Bronchial epithelial cell (primary cell): ENCODE measurements at regions not wholly inside any gene's neighbourhood (a gene's known extent, or its start where the extent isn't known, plus 50 kb on each side); places are given as distances from the start of the nearest gene placed in this dataset.

ENCODE experiments used
- DNase-seq: peaks from one replicate; pipeline ENCODE4 v3.0.0-alpha.2; 2010; ENCODE audit warnings: low read depth
- FAIRE-seq: peaks from 2 replicates; lab custom pipeline; 2011; peaks lifted over from hg19 to GRCh38; lab: Jason Lieb, UNC
- H3K27me3 ChIP-seq: 2 replicates; pipeline ENCODE4 v1.5.1; 2011; ENCODE audit warnings: low read length; ENCODE audit not compliant: control insufficient read depth, insufficient read depth
- H3K36me3 ChIP-seq: 2 replicates; pipeline ENCODE4 v1.5.1; 2011; ENCODE audit warnings: low read length; ENCODE audit not compliant: control insufficient read depth, insufficient read depth
- H3K4me3 ChIP-seq: 2 replicates; pipeline ENCODE4 v1.5.1; 2011; ENCODE audit warnings: mild to moderate bottlenecking, low read depth, low read length, control low read depth
- CTCF ChIP-seq: IDR thresholded peaks from 2 replicates; pipeline ENCODE4 v1.5.1; 2011; ENCODE audit warnings: mild to moderate bottlenecking, moderate library complexity, low read length, control low read depth, inconsistent platforms; ENCODE audit not compliant: insufficient read depth, severe bottlenecking

DNA sequence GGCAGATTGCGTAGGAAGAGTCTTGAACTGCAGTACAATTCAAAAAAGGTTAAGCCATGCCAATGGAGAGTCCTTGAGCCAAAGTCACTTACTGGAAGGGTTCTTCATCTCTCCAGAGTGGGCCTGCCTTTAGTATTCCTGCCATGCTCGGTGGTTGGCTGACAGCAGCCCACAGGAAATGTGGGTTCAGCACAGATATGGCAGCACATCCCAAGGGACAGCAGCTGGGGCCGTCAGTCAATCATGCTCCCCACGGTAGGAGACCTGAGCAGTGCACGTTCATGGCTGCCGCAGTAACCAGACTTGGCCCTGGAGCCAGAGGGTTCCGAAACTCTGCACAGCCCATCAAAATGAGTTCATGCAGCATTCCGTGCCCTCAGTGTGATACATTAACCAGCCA lies 63.6 kb upstream of the SIRPA start:
- DNase-seq (no peak), FAIRE-seq (peak; percentile 50)
- TF ChIP-seq CTCF = no peak
- H3K27me3 ChIP-seq = no peaks in the 10 kb centered on the region
- H3K4me3 ChIP-seq = no peak overlapping the region
- no peaks in the 10 kb centered on the region for H3K36me3 ChIP-seq

- DNase-seq (no peak), FAIRE-seq (no peak)
- TF ChIP-seq CTCF = no peak
- Histone ChIP-seq H3K36me3 (no peaks in the 10 kb centered on the region), H3K4me3 (no peak overlapping the region), H3K27me3 (no peaks in the 10 kb centered on the region)
Measured at GRCh38 chr20:1831096-1831495, 64.1 kb upstream of the SIRPA start.

GRCh38 chr20:1830240-1830639 lies 65.0 kb upstream of the SIRPA start:
- TF ChIP-seq CTCF = no peak
- FAIRE-seq (peak; percentile 84), DNase-seq (peak; percentile 98)
- Histone ChIP-seq H3K27me3 (no peaks in the 10 kb centered on the region), H3K36me3 (no peaks in the 10 kb centered on the region), H3K4me3 (no peak overlapping the region)

- Histone ChIP-seq H3K36me3 (no peaks in the 10 kb centered on the region), H3K4me3 (no peak overlapping the region), H3K27me3 (no peaks in the 10 kb centered on the region)
- no peak for FAIRE-seq
- no peak for TF ChIP-seq CTCF
- no peak for DNase-seq
Measured at GRCh38 chr20:1829531-1829930, 65.7 kb upstream of the SIRPA start.

DNA sequence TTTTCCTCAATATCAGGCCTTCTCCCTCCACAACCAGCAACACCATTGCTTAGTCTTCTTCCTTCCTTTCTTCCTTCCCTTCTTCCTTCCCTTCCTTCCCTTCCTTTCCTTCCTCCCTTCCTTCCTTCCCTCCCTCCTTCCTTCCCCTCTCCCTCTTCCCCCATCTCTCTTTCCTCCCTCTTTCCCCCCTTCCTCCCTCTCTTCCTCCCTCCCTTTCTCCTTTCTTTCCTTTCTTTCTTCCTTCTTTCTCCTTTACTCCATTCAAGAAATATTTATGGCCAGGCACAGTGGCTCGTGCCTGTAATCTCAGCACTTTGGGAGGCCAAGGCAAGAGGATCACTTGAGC lies 66.4 kb upstream of the SIRPA start:
- Histone ChIP-seq H3K36me3 (no peaks in the 10 kb centered on the region), H3K27me3 (no peaks in the 10 kb centered on the region), H3K4me3 (no peak overlapping the region)
- no peak for FAIRE-seq
- no peak for TF ChIP-seq CTCF
- DNase-seq = no peak

DNA sequence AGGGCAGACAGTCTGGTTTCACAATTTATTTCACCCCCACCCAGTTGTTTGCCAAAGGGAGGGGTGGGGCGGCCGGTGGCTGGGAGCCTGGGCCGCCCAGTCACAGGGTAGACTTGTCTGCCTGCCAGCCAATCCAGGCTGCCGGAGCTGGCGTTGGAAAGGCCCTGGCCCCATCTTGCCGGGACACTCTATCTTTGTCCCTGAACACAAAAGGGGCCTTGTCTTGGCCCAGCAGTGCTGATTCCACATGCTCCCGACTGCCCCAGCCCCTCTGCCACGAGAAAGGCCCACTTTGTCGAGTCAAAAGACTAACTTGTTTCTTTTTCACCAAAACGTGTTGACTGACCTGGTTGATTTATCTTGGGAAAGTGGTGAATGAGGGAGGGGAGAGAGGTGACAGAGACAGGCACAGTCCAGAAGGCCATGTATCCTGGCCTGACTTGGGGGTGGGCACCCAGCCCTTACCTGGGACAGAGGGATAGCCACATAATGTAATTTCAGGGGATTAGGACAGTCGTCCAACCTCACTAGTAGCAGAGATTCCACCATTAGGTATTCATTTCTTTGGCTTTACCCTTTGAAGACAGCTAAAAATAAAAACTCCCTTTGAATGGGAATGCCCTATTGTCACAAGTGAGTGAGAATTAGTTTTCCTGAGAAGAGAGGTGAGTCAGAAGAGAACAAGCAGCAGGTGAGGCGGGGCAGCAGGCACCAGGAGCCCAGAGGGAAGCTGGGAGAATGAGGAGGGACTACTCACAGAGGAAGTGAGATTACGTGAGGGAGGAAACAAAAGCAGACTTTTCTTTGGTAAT lies 67.0 kb upstream of the SIRPA start:
- no peaks in the 10 kb centered on the region for H3K36me3 ChIP-seq
- no peak for TF ChIP-seq CTCF
- FAIRE-seq (peak; percentile 83), DNase-seq (peak; percentile 96)
- no peaks in the 10 kb centered on the region for H3K27me3 ChIP-seq
- H3K4me3 ChIP-seq = no peak overlapping the region
